AG04450 (cell line): ENCODE measurements at regions not wholly inside any gene's neighbourhood (a gene's known extent, or its start where the extent isn't known, plus 50 kb on each side); places are given as distances from the start of the nearest gene placed in this dataset.

Experiments used
- CTCF ChIA-PET: fragments of 300-600, 350-600 bp; formaldehyde crosslinking; extraction: SDS; loops from one replicate; lab custom pipeline; 2022; ENCODE audit warnings: antibody characterized with exemption, inconsistent platforms; lab: Charles Lee
- POLR2A ChIA-PET: fragments of 350-600 bp; formaldehyde crosslinking; extraction: SDS; loops from one replicate; lab custom pipeline; 2021; ENCODE audit warnings: antibody characterized with exemption, inconsistent platforms; lab: Yijun Ruan, JAX
- DNase-seq: peaks from one replicate; pipeline ENCODE4 v3.0.0-alpha.2; 2011; ENCODE audit warnings: low read depth, low spot score
- H3K27ac ChIP-seq: one replicate; pipeline ENCODE4 v1.5.1; 2012; ENCODE audit warnings: low read depth, low read length, control low read depth
- H3K27me3 ChIP-seq: one replicate; pipeline ENCODE4 v1.6.0; 2012; ENCODE audit warnings: low read length; ENCODE audit not compliant: control insufficient read depth, insufficient read depth
- H3K4me3 ChIP-seq: 2 replicates; pipeline ENCODE4 v1.5.1; 2011; ENCODE audit warnings: mild to moderate bottlenecking, low read depth, low read length, control low read depth
- H3K9me3 ChIP-seq: 2 replicates; pipeline ENCODE4 v1.5.1; 2012; ENCODE audit warnings: low read length; ENCODE audit not compliant: control insufficient read depth, insufficient read depth
- TF ChIP-seq, protein P1 (sequence below): IDR thresholded peaks from 2 replicates; pipeline ENCODE4 v1.5.1; 2011; ENCODE audit warnings: low read depth, low read length, control low read depth, inconsistent platforms

DNA sequence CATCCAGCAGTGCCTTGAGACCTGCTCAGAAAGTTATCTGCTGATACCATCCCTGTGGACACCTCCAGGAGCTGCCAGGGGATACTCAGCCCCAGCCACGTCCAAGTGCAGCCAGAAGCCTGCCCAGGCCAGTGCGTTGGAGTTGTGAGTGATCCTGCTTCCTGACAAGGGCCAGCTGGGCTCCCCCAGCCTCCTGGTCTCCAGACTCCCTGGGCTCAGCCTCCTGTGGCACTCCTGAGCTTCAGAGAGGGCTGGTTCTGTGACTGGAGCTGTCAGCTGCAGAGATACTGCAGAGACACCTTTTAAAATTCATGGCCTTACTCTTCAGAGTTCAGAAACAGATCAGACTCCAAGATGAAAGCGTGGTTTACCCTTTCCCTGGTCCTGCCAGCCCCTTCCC lies 515.9 kb downstream of the CD83 start:
- POLR2A ChIA-PET: no interaction called here
- TF ChIP-seq, protein P1, sequence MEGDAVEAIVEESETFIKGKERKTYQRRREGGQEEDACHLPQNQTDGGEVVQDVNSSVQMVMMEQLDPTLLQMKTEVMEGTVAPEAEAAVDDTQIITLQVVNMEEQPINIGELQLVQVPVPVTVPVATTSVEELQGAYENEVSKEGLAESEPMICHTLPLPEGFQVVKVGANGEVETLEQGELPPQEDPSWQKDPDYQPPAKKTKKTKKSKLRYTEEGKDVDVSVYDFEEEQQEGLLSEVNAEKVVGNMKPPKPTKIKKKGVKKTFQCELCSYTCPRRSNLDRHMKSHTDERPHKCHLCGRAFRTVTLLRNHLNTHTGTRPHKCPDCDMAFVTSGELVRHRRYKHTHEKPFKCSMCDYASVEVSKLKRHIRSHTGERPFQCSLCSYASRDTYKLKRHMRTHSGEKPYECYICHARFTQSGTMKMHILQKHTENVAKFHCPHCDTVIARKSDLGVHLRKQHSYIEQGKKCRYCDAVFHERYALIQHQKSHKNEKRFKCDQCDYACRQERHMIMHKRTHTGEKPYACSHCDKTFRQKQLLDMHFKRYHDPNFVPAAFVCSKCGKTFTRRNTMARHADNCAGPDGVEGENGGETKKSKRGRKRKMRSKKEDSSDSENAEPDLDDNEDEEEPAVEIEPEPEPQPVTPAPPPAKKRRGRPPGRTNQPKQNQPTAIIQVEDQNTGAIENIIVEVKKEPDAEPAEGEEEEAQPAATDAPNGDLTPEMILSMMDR: no peak
- no peak overlapping the region for H3K27ac ChIP-seq
- no peak overlapping the region for H3K4me3 ChIP-seq
- peaks cover 4% of the 10 kb centered on the region; the same call in 1 of the 2 replicates for H3K9me3 ChIP-seq
- CTCF ChIA-PET: no interaction called here
- no peaks in the 10 kb centered on the region for H3K27me3 ChIP-seq
- no peak for DNase-seq

GRCh38 chr6:14634072-14634471 lies 516.5 kb downstream of the CD83 start:
- TF ChIP-seq, protein P1: no peak
- Histone ChIP-seq H3K27ac (no peak overlapping the region), H3K9me3 (no peaks in the 10 kb centered on the region; the same call in 1 of the 2 replicates), H3K4me3 (no peak overlapping the region), H3K27me3 (no peaks in the 10 kb centered on the region)
- no peak for DNase-seq
- CTCF ChIA-PET: no interaction called here
- POLR2A ChIA-PET: no interaction called here

GRCh38 chr6:14635195-14635594 lies 517.6 kb downstream of the CD83 start:
- ChIA-PET CTCF (no interaction called here), POLR2A (no interaction called here)
- no peaks in the 10 kb centered on the region; the same call in 1 of the 2 replicates for H3K9me3 ChIP-seq

DNA sequence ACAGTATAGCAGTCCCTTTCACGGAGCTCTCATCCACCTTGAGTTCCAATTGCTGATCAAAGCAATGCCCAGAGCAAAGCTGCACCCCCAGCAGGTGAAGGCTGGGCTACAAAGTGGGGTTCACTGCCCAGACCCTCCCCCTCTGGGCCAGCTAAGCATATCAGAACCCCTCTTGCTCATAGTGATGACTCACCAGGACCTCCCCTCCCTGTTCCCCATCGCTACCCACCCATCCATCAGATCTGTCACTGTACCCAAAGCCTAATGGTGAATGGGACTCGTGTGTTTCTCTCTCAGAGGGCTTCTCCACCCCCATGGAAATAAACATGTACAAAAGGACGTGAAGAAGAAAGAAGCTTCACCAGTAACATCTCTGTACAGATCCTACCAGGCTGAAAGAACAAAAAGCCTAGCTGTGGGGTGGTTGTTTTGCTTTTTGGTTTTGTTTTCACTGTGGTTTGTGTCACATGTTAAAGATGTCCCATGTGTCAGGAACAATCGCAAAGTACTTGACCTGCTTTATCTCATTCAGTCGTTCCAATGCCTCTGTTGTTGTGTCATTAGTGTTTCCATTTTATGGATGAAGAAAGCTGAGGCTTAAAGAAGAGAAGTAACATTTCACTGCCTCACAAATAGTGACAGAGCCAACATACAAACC lies 518.5 kb downstream of the CD83 start:
- ChIA-PET CTCF (interaction anchor here (0.6 kb wide), 1 partner anchor 570 kb away, joined by 3 read pairs; no protein-coding TSS in a partner anchor), POLR2A (no interaction called here)
- H3K4me3 ChIP-seq: no peak overlapping the region
- no peak overlapping the region for H3K27ac ChIP-seq
- TF ChIP-seq, protein P1: no peak
- DNase-seq: no peak
- no peaks in the 10 kb centered on the region for H3K27me3 ChIP-seq
- H3K9me3 ChIP-seq: no peaks in the 10 kb centered on the region

More at GRCh38 chr6:14635195-14635594, 517.6 kb downstream of the CD83 start:
- Histone ChIP-seq H3K4me3 (no peak overlapping the region), H3K27ac (no peak overlapping the region), H3K27me3 (no peaks in the 10 kb centered on the region)
- TF ChIP-seq, protein P1: no peak
- no peak for DNase-seq

DNA sequence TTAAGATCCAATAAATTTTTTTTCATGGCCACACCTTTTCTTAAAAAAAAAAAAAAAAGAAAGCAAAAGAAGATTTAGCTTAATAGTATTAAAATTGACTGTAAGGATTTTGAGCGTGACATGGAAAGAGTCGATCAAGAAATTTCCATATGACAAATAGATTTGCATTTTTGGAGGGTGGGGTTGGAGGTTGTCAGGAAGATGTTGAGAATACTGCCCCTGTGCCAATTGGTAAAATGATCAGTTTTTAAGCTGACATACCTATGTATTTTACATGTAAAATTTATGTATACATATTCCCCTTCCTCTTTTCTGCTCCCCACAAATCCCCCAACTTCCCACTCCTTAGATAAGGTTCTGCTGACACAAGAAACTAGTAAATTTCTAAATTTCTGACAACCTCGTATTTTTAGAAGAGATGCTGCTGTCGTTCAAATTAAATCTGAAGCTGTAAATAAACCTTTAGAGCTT lies 520.9 kb downstream of the CD83 start:
- CTCF ChIA-PET: interaction anchor here (1.0 kb wide), 2 partner anchors 436 to 476 kb away, joined by 3 to 5 read pairs; no protein-coding TSS in a partner anchor
- Histone ChIP-seq H3K9me3 (no peaks in the 10 kb centered on the region), H3K27ac (no peak overlapping the region), H3K4me3 (no peak overlapping the region), H3K27me3 (no peaks in the 10 kb centered on the region)
- no peak for DNase-seq
- TF ChIP-seq, protein P1: no peak
- POLR2A ChIA-PET: no interaction called here
